ENCODE measurements at regions not wholly inside any gene's neighbourhood (a gene's known extent, or its start where the extent isn't known, plus 50 kb on each side); places are given as distances from the start of the nearest gene placed in this dataset.

DNA sequence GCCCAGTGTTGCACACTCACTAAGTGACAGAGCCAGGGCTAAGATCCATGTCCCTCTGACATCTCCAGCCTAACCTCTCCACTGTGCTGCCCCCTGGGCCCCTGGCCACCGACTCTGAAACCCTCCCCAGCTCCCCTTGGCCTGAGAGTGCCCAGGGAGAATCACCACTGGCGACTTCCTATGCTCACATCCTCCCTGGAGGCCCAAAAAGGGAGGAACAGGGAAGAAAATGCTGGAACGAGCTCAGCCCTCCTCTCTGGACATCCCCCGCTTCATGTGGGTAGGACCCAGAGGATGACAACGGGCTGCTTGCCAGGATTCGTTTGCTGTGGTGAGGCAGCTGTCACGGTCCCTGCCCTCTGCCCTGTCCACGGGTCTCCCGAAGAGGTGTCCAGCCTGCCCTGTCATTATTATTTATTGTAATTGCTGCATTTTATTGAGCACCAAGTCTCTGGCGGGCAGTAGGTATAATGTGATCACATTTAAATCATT lies 153.5 kb upstream of the RPL38 start:
- peaks cover 0 to 5% of the 10 kb centered on the region in 2 experiments; a peak in 1 of 4 replicates for H3K4me1 ChIP-seq (ENCODE audit: control insufficient read depth in 1 of 2, insufficient read depth in 2 of 2, low read length in 2 of 2)
- no peaks in the 10 kb centered on the region for H4K20me1 ChIP-seq (ENCODE audit: insufficient read depth)
- H3K36me3 ChIP-seq (ENCODE audit: control insufficient read depth in 1 of 2, insufficient read depth in 2 of 2, low read length in 2 of 2), result no peaks in the 10 kb centered on the region
- H3K9me2 ChIP-seq (ENCODE audit: insufficient read depth), result no peaks in the 10 kb centered on the region
- ChIA-PET CTCF (no interaction called here), POLR2A (no interaction called here), RAD21 (ENCODE audit: low non-redundant PET in 1 of 2, low total read pairs in 2 of 2, uncharacterized antibody in 2 of 2, unreplicated experiment in 2 of 2) (no interaction called here)
- no peak overlapping the region for H3K4me3 ChIP-seq (replicated peaks in 1 of 2; ENCODE audit: low read depth in 1 of 2, low read length in 2 of 2)
- H2AFZ ChIP-seq (ENCODE audit: low read depth, low read length, poor library complexity, severe bottlenecking), result no peak overlapping the region
- H3K27me3 ChIP-seq (ENCODE audit: insufficient read depth, low read length), result peaks cover 40% of the 10 kb centered on the region
- no peak overlapping the region for H3K27ac ChIP-seq (ENCODE audit: low read depth, low read length)
- ATAC-seq (no peak), DNase-seq (ENCODE audit: low read depth, low spot score) (no peak)
- no peak for TF ChIP-seq EGR1 (IDR thresholded peaks at IDR 0.05; ENCODE audit: low read depth)
- no peak for TF ChIP-seq EZH2phosphoT487 (IDR thresholded peaks at IDR 0.05; ENCODE audit: borderline replicate concordance)
- TF ChIP-seq, protein P1, sequence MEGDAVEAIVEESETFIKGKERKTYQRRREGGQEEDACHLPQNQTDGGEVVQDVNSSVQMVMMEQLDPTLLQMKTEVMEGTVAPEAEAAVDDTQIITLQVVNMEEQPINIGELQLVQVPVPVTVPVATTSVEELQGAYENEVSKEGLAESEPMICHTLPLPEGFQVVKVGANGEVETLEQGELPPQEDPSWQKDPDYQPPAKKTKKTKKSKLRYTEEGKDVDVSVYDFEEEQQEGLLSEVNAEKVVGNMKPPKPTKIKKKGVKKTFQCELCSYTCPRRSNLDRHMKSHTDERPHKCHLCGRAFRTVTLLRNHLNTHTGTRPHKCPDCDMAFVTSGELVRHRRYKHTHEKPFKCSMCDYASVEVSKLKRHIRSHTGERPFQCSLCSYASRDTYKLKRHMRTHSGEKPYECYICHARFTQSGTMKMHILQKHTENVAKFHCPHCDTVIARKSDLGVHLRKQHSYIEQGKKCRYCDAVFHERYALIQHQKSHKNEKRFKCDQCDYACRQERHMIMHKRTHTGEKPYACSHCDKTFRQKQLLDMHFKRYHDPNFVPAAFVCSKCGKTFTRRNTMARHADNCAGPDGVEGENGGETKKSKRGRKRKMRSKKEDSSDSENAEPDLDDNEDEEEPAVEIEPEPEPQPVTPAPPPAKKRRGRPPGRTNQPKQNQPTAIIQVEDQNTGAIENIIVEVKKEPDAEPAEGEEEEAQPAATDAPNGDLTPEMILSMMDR (IDR thresholded peaks at IDR 0.05 in 2 of 3, conservative IDR thresholded peaks at IDR 0.05 in 1 of 3; ENCODE audit: borderline replicate concordance in 1 of 3, insufficient read depth in 1 of 3, low read depth in 2 of 3, low read length in 2 of 3), result no peak
- TF ChIP-seq, protein P2, sequence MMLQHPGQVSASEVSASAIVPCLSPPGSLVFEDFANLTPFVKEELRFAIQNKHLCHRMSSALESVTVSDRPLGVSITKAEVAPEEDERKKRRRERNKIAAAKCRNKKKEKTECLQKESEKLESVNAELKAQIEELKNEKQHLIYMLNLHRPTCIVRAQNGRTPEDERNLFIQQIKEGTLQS (IDR thresholded peaks at IDR 0.05), result no peak
- no peak for TF ChIP-seq YY1 (IDR thresholded peaks at IDR 0.05; ENCODE audit: extremely low read depth, insufficient replicate concordance, low read depth, low read length)
- no peak for TF ChIP-seq SRF (IDR thresholded peaks at IDR 0.05; ENCODE audit: low read depth)
- no peak for TF ChIP-seq EZH2 (IDR thresholded peaks at IDR 0.05)
- TF ChIP-seq CBX3 (IDR thresholded peaks at IDR 0.05; ENCODE audit: low read depth), result no peak
- TF ChIP-seq ZFX (IDR thresholded peaks at IDR 0.05), result no peak
- no peaks in the 10 kb centered on the region for H3K79me2 ChIP-seq (ENCODE audit: insufficient read depth, low read length)
- no peaks in the 10 kb centered on the region for H3K9me3 ChIP-seq (ENCODE audit: control insufficient read depth in 1 of 2, insufficient read depth in 1 of 2, low read depth in 1 of 2, low read length in 2 of 2)
- H3K9ac ChIP-seq (ENCODE audit: low read length), result no peak overlapping the region
- BruUV-seq (replicated peaks), result no TSS peak
- no peak overlapping the region for H3K4me2 ChIP-seq (ENCODE audit: low read length)
- intact Hi-C loops (cut with micrococcal nuclease), result no loop called here

Data from HCT116 (cell line).